Colon (tissue), 2 donors: ENCODE measurements at regions not wholly inside any gene's neighbourhood (a gene's known extent, or its start where the extent isn't known, plus 50 kb on each side); places are given as distances from the start of the nearest gene placed in this dataset.
"Not testable (repeated sequence)": the region's sequence is repeated elsewhere in the genome, so short reads cannot be mapped to it uniquely, and the experiment has no call there.

Source experiments
- FAIRE-seq: peaks from 2 replicates; lab custom pipeline; 2012; peaks lifted over from hg19 to GRCh38; lab: Jason Lieb, UNC
- donor health status: control.
- donor health status: control.

- FAIRE-seq: no peak
These were observed 425.3 kb upstream of the MDFIC2 start for GRCh38 chr3:70737666-70738290.

DNA sequence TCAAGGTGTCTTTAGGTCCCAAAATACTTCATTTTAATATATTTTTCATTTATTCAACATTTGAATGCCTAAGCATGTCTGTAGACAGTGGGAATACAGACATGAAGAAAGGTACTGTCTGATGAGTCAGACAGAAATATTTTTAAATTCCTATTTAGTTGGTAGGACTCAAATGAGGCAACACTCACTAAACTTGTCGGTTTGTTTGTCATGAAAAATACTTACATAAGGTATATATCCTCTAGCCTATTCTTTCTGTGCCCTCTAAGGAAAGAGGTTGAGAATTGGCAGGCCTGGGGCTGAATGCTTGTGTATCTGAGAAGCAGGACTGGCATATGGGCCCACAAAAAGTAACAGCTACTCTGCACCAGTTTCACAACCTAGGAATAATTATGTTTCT lies 423.6 kb upstream of the MDFIC2 start:
- no peak for FAIRE-seq

GRCh38 chr3:70734756-70735155 lies 422.3 kb upstream of the MDFIC2 start:
- no peak for FAIRE-seq

DNA sequence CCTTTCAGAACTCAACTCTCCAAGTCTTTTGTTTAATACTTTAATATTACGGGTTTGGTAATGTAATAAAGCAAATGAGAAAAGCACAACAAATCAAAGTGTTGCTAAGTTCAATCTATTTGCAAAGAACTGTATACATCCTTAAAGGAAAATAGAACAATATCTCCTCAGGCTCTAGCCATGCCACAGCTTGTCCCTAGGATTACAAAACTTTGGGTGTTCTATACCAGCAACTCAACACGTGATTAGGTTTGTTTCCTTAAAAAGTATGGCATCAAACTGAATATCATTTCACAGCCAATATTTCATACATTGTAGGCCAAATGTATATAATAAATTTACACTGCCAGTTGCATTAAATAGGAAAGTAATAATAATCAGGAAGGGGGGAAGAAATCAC lies 418.6 kb upstream of the MDFIC2 start:
- no peak for FAIRE-seq

DNA sequence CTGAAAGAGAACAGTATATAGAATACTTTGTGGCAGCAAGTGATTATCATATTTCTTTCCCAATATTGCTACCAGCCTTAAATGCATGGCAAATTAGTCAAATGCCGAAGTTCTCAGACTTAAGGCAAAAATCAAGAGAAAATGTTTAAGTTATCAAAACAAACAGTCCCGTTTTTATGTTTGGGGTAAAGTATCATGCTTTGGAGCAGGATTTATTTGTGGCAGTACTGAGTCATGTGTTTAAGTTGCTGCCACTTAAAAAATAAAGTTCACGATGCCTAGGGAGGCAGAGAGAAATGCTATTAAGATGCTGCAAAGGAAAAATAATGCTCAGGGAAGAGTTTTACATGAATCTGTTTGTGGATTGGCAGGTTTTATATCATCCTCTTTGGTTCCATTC lies 417.4 kb upstream of the MDFIC2 start:
- FAIRE-seq: no peak

DNA sequence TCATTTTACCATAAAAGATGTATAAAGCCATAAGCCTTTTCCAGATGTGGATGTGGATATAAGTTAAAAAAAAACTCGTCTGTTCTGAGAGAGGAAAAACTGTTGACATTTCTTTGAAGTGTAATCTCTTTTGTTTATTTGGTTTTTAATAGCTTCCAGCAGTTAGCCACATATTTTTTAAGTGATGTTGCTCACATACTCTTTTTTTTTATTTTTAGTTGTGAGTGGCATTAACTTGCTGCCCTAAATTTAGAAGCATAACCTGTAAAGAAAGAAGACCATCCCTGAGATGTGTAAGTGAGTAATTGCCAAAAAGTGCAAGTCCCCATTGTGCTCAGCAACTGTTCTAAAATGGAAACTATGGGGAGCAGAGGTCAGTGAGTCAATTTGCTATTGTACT lies 415.9 kb upstream of the MDFIC2 start:
- no peak for FAIRE-seq

DNA sequence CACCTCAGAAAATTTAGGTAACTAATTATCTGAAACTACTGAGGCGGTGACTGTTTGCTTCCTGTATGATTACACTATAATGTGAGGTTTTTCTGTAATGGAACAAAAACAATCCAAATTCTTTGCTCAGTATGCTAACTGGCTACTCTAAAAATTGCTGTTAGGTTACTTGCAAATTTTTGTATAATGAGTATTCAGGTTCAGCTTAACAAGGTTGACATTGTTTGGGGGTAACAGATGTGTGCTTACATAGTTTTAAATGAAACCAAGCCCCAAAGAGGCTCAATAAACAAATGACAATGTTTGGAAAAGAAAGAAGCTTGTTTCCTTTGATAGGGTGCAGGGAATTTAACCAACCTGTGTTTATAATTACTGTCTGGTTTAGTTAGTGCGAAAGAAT lies 414.5 kb upstream of the MDFIC2 start:
- FAIRE-seq: no peak

GRCh38 chr3:70726096-70726938 lies 413.9 kb upstream of the MDFIC2 start:
- no peak for FAIRE-seq

GRCh38 chr3:70722018-70722417 lies 409.6 kb upstream of the MDFIC2 start:
- FAIRE-seq: no peak

- FAIRE-seq: no peak
These were observed 404.4 kb upstream of the MDFIC2 start for GRCh38 chr3:70716832-70717231.

- FAIRE-seq: no peak
These were observed 400.1 kb upstream of the MDFIC2 start for GRCh38 chr3:70712449-70713082.

DNA sequence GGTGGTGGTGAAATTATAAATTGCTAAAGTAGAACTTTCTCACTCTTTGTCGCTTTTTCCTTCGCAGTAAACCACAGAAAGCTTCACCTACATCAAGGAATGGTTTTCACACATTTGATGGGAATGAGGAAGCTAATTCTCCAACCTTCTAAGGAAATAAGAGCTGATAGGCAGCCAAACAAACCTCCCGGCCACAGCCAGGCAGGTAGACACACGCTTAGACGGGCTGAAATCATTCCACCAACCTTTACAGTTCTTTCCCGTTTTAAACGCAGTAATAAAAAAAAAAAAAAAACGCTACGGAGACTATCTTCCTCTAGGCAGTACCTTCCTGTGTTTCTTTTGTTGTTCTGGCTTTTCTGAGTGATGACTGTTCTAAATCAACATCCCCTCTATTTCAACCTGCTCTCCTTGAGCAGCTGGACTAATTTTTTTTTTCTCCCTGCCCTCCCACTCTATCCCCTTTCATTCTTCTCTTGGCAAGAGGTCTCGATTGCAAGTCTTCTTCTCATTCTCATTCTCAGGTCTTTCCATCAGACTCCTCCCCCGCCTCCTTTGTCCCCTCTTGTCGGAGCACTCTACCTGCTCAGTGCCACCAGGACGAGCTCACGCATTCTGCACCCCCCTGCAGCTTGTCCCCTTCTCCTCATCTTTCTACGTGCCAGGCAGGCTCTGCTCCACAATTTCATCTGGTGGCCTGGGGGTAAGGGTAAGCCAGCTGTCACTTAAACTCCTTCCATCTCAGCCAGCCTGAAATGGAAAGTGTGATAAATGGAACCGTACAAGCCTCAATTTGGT lies 391.1 kb upstream of the MDFIC2 start:
- FAIRE-seq: no peak

DNA sequence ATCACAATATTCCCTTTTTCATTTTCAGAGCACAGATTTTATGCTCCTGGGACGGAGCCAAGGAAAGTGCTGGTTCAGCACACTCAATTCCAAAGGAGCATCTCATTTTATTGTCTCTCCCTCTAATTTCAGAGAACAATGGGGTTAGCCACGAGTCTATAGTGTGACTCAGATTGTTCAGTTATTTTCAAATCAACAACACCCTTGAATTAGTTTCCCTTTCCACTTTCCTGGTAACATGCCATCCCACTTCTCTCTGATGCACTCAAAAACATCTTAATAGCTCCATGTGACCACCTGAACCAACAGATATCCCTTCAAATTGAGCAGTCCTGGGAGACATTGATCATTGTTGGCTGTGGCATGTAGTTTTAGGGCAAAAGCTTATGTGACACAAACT lies 389.7 kb upstream of the MDFIC2 start:
- FAIRE-seq: no peak

DNA sequence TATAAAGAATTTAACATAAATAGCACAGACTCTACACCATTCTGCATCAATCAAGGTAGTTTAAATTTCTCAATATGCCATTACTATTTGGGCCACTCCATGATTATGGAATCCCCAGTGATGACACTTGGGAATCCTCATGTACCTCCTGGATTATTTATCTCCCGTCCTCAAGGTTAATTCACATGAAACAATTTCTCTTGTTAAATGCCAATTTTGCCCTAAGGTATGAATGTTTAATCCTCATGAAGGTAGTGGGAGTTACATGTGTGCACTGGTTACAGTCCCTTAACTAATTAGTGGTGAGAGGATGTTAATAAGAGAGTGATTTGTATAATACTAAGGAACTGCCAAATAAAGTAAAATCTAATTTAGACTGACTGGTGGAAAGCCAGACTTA lies 372.3 kb upstream of the MDFIC2 start:
- FAIRE-seq: no peak

GRCh38 chr3:70675810-70676209 lies 363.4 kb upstream of the MDFIC2 start:
- not testable (repeated sequence) for FAIRE-seq

- FAIRE-seq: no peak
These were observed 346.3 kb upstream of the MDFIC2 start for GRCh38 chr3:70658513-70659310.

DNA sequence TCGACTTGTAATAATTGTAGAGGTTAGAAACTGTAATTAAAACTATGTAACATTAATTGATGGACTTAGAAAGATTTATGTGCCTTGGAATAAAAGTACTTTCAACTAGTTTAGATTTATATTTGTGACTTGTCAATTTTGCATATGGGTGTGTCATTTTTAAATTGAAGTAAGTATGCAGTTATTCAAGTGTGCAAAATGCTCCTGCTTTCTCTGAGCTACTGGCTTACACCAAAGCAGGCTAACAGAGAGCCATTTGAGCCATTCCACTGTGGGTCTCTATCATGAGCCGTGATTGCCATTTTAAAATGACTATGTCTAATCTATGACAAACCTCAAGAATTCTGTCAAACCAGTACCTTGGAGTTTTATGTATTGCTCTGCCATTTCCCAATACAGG lies 345.0 kb upstream of the MDFIC2 start:
- no peak for FAIRE-seq

- no peak for FAIRE-seq
These were observed 335.4 kb upstream of the MDFIC2 start for GRCh38 chr3:70647823-70648222.

DNA sequence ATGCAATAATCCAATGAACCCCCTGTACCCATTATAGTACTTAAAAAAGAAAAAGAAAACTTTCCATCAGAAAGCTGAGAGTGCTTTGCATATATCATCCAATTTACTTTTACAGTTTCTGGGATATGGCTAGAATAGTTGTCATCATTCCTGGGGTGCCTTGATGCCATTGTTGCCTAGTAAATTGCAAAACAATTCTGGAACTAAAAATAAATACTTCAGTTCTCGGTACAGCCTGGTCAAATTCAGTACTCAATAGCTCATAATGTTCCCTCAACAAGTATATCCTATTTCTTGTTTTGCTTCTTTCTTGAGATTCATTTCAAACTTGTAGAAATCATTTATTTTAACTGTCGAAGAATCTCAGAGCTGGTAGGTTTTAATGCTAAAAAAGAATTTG lies 334.7 kb upstream of the MDFIC2 start:
- FAIRE-seq: no peak

- no peak for FAIRE-seq
These were observed 334.2 kb upstream of the MDFIC2 start for GRCh38 chr3:70646635-70647034.

DNA sequence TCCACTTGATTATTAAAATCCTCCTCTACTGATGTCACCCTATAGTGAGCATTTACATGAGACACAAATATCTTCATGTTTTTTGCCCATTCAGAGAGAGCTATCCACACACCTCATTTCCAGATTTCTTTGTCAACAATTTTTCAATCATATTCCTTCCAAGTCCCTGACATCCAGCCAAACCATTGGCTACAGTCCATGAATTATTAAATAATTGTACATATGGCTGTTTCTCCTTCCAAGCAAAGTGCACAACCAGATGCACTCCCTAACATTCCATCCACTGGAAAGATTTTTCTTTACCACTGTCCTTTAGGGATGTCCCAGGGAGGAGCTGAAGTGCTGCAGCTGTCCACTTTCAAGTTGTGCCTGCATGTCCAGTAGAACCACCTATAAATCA lies 328.0 kb upstream of the MDFIC2 start:
- FAIRE-seq: no peak

DNA sequence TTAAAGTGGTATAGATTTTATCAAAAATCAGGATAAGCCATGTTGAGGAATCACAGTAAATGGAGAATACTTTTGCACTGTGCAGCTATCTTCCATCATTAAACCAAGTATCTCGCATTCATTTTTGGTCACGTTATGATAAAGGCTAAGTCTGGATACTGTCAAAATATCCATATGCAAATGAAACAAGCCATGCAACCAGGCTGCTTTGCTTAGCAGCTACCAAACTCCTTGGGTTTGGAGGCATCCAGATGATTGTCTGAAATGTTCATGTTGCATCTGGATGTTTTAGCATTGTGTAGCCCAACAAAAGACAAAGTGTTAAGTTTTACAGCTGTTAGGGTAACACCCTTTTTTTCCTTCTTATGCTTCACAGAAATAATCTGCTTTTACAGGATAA lies 322.9 kb upstream of the MDFIC2 start:
- FAIRE-seq: no peak
